Liver (tissue), 3 donors: ENCODE measurements at regions not wholly inside any gene's neighbourhood (a gene's known extent, or its start where the extent isn't known, plus 50 kb on each side); places are given as distances from the start of the nearest gene placed in this dataset.

Experiments
- ATF3 ChIP-seq: IDR thresholded peaks from 2 replicates; pipeline ENCODE4 v1.6.1; 2016; ENCODE audit warnings: antibody characterized with exemption
- CTCF ChIP-seq: fragments of 150-350 bp; IDR thresholded peaks from 2 replicates; pipeline ENCODE4 v1.5.1; 2017; ENCODE audit warnings: improper control_type of control experiment, low read depth, low read length; ENCODE audit not compliant: missing input control
- EGR1 ChIP-seq, 2 donors: IDR thresholded peaks; 2 replicates each; pipeline ENCODE4 v1.6.1; 2016 to 2018; ENCODE audit warnings: antibody characterized with exemption in 2 of 2, low read depth in 2 of 2
- GABPA ChIP-seq, 2 donors: IDR thresholded peaks in 1 of 2; conservative IDR thresholded peaks in 1 of 2; 2 replicates each; pipeline ENCODE4 v1.6.1; 2016; ENCODE audit warnings: antibody characterized with exemption in 2 of 2, mild to moderate bottlenecking in 1 of 2, moderate library complexity in 1 of 2
- HNF4G ChIP-seq: IDR thresholded peaks from 2 replicates; pipeline ENCODE4 v1.6.1; 2016; ENCODE audit warnings: antibody characterized with exemption
- JUND ChIP-seq, 2 donors: IDR thresholded peaks; 2 replicates each; pipeline ENCODE4 v1.6.1; 2016; ENCODE audit warnings: antibody characterized with exemption in 2 of 2
- MAX ChIP-seq: IDR thresholded peaks from 2 replicates; pipeline ENCODE4 v1.6.1; 2016; ENCODE audit warnings: antibody characterized with exemption
- RAD21 ChIP-seq, 2 donors: IDR thresholded peaks; 2 replicates each; pipeline ENCODE4 v1.6.1; 2016; ENCODE audit warnings: antibody characterized with exemption in 2 of 2, mild to moderate bottlenecking in 2 of 2
- REST ChIP-seq: IDR thresholded peaks from 2 replicates; pipeline ENCODE4 v1.6.1; 2016; ENCODE audit warnings: antibody characterized with exemption, mild to moderate bottlenecking
- SP1 ChIP-seq: IDR thresholded peaks from 2 replicates; pipeline ENCODE4 v1.6.1; 2018; ENCODE audit warnings: antibody characterized with exemption, mild to moderate bottlenecking
- TAF1 ChIP-seq: conservative IDR thresholded peaks from 2 replicates; pipeline ENCODE4 v1.6.1; 2016; ENCODE audit warnings: antibody characterized with exemption, mild to moderate bottlenecking
- YY1 ChIP-seq: IDR thresholded peaks from 2 replicates; pipeline ENCODE4 v1.6.1; 2016; ENCODE audit warnings: antibody characterized with exemption, mild to moderate bottlenecking
- ZBTB33 ChIP-seq: IDR thresholded peaks from 2 replicates; pipeline ENCODE4 v1.6.1; 2016; ENCODE audit warnings: antibody characterized with exemption
- donor health status: healthy.
- donor health status: healthy.

- TF ChIP-seq GABPA (IDR thresholded peaks at IDR 0.05 in 1 of 2, conservative IDR thresholded peaks at IDR 0.05 in 1 of 2) (no peak), RAD21 (IDR thresholded peaks at IDR 0.05) (no peak), CTCF (no peak), SP1 (no peak), TAF1 (no peak), MAX (no peak), JUND (IDR thresholded peaks at IDR 0.05) (no peak), EGR1 (IDR thresholded peaks at IDR 0.05; ENCODE audit: low read depth in 2 of 2) (no peak), YY1 (no peak), HNF4G (no peak), REST (no peak), ATF3 (no peak), ZBTB33 (no peak)
Measured at GRCh38 chr12:105724641-105725040, 394.1 kb downstream of the C12orf75 start.
